HUDEP-2 (cell line): ENCODE measurements at regions not wholly inside any gene's neighbourhood (a gene's known extent, or its start where the extent isn't known, plus 50 kb on each side); places are given as distances from the start of the nearest gene placed in this dataset.

Source experiments
- DNase-seq, 76 experiments: peaks; one replicate each; lab custom pipeline; 2025; ENCODE audit not compliant: unreplicated experiment in 76 of 76; lab: John Stamatoyannopoulos, UW

- no peak for DNase-seq
Observed at GRCh38 chr6:168888786-168889345, 364.8 kb downstream of the THBS2 start.

DNA sequence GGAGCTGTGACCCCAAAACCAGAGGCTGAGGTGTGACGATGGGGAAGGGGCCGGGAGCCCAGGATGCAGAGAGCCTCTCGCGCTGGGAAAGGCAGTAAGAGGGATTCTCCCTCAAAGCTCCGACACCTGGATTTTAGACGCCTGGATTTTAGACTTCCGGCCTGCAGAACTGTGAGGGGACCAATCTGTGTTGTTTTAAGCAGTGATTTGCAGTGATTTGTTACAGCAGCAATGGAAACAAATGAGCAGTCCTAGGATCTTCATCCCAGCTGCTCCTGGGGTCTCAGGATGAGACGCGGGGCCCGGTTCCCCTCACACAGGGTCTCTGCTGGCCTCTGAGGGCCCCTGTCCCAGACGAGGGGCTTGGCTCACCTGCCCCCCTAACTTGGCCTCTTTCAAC, 365.5 kb downstream of the THBS2 start:
- DNase-seq = no peak

DNA sequence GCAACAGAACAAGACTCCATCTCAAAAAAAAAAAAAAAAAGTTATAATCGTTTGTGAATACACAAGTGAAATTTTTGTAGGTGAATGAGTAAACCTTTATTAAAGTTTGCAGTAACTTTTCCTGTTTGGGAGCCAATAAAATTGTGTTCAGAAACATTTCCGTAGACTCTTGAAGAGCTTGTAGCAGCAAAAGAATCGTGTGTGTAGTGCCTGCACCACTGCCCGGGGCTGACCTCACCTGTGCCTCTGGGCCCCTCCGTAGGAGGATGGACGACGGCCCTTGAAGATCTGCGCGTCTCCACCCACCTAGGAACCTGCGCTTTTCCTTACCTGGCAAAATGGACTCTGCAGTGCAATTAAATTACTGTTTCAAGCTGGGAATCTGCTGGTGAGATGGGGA, 366.0 kb downstream of the THBS2 start:
- no peak for DNase-seq

- DNase-seq = no peak
Observed at GRCh38 chr6:168886964-168887363, 366.7 kb downstream of the THBS2 start.

DNA sequence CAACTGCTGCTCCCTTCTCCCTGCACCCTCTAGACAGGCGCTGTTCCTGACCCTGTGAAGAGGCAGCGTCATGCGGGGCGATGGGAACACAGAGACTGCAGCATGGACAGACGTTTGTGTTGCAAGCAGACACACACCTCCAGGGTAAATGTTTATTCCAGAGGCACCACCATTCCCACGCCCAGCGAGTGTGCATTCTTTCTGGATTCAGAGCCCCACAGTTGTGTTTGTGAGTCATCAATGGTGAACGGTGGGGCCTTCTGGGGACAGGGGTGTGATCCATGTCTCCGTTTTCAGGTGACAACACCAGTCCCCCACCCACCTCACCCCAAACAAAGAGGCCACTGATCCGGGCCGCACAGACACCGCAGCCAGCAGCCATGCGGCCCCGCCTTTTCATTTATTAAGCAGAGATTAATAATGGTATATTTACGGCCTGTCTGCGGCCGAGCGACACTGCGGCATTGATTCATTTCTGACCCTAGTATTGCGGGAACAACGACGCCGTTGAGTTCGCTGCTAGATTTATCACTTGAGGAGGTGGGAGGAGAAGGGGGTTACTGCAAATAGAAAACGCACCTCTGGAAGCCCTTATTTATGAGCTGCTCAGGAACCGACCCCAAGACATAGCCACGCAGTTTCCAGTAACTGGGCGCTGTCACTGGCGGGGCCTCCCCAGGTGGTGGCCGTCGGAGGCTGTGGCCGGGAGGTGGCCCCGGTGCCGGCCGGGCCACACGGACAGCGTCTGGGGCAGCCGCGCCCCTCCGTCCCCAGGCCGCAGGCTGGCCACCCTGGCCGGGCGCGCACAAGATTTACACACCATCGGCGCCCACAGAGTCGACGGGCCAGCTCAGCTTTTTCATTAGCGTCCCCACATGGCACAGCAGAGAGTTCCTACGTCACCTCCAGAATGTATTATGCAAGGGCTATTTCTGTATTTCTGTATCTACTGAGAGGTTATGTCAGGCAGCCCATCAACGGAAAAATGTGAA, 367.6 kb downstream of the THBS2 start:
- no peak for DNase-seq

DNA sequence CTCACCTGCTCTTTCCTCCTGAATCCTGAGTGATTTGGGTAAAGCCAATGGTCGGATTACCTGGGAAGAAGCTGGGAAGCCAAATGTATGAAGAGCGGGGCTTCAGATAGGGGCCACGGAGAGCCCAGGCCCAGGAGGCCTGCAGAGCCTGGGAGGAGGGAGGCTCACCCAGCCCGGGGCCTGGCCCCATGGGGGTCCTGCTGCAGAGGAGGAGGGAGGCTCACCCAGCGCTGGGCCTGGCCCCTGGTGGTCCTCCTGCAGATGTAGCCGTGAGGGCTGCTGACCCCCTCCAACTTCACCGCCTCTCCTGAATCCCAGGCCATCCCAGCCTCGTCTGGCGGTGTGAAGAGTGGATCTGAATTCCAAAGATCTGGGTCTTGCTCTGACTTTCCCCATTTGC, 368.4 kb downstream of the THBS2 start:
- no peak for DNase-seq

GRCh38 chr6:168884646-168885086, 369.0 kb downstream of the THBS2 start:
- peak in 61 of 76 experiments; percentile 7 to 76 (median 46) for DNase-seq

DNA sequence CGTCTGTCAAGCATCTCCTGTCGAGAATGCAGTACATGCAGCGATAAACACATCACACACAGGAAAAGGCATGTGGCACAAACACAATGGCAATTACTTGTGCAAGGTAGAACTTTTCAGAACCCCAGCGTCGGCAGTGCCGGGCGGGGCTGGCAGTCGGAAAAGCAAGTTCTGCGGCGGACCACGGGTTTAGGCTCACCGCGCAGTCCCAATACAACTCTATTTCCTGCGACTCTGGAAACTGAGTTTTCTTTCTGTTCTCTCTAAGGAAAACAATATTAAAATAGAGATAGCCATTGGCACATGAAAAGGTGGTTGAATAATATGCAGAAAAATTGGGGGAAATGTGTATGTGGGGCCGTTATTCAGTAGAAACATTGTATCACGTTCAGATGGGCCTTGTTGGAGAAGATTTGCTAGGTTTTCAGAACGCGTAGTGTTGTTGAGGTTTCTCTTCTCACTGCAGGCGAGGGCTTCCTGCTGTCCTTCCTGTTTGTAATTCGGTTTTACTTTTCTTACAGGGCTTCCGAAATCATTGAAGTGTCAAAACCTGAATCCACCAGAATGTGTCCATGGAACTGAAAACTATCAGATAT, 369.5 kb downstream of the THBS2 start:
- no peak for DNase-seq

GRCh38 chr6:168883410-168884049, 370.1 kb downstream of the THBS2 start:
- no peak for DNase-seq

DNA sequence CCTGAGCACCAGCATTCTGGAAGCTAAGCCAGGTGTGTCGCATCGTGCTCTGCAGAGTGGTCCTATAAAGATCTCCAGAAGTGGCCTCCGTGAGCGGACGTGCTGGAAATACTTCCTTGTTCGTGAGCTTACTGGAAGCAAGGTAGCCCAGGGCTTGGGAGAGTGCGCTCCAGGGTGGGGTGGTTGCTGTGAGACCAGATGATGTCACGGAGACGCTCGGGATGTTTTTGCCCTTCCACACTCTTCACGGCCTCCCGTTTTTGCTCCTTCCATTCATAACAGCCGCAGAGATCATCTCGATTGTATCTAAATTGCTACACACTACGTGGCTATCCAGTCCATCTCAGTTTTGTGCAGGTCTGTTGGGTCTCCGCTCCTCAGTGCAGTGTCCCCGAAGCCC, 373.4 kb downstream of the THBS2 start:
- DNase-seq = no peak

DNA sequence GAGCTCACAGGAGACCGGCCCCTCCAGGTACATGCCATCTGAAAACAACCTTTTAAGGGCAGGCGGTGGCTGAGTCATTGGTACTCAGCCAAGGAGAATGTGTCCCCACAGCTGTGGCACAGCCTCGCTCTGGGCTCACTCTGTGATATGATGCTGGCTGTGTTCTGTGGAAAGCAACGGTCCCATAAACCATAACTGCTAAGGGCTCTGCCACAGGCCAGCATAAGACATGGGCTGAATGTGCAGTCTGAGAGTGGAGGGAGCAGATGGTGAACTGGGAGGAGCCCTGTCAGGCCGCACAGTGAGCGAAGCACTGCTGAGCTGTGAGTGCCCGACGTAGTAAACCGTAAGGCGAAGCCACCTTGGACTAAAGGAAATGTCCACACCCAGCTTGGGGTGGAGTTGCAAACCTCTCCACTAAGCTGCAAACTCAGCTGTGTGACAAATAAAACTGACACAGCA, 375.8 kb downstream of the THBS2 start:
- DNase-seq = no peak

DNA sequence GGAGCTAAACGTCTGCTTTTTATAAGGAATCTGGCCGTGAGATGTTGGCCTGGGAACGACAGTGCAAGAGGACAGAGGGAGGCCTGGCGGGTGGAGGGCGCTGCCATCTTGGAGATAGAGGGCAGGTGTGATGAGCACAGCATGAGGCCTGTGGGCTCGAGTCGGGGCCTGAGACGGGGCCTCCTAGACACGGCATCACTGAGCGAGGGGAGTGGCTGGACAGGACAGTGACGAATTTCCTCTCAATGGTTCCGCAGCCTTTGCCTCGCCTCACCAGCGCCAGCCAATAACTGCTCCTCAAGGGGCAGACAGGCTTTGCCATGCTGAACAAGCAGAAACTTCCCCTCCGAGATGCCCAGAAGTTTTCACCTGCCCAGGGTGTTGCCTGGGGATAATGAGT, 376.7 kb downstream of the THBS2 start:
- DNase-seq = no peak

DNA sequence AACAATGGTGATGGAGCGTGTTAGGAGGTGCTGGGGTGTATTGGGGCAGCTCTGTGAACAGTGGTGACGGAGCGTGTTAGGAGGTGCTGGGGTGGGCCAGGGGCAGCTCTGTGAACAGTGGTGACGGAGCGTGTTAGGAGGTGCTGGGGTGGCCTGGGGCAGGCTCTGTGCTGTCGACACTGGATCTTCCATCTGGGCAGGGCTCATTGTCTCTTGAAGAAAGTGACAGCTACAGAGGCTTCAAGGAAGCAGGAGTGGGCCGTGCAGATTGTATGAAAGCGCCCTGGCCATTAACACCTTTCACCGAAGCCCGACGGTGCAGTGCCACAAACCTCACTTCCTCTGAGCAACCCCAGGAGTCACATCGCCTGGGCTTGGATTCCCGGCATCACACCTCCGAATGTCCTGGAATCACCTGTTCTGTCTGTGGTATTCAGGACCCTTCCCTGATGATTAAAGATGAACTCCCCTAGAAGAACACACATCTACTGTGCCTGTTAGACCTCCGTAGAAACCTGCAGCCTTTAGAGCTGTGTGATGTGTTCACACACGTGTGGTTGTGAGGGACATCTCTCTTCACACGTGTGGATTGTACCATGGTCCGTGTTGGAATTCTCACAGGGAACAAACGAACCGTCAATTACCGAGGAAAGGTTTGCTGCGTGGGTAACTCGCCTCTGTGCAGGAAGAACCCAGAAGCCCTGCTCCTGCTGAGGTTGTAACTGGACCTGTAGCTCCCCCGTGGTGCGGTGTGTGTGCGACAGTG, 377.7 kb downstream of the THBS2 start:
- no peak for DNase-seq

DNA sequence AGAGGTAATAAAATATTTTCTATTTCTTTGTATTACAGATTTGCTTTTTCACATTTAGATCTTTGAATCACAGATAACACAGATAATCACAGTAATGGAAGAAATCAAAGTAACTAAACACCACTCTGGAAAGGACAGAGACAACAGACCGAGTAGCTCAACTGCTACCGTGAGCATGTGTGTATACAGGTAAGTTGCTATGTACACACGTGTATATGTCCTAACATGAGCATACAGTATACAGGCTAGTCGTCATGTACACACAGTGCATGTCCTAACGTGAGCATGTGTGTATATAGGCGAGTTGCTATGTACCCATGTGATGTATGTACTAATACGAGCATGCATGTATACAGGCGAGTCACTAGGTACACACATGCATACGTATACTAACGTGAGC, 379.0 kb downstream of the THBS2 start:
- DNase-seq = no peak

DNA sequence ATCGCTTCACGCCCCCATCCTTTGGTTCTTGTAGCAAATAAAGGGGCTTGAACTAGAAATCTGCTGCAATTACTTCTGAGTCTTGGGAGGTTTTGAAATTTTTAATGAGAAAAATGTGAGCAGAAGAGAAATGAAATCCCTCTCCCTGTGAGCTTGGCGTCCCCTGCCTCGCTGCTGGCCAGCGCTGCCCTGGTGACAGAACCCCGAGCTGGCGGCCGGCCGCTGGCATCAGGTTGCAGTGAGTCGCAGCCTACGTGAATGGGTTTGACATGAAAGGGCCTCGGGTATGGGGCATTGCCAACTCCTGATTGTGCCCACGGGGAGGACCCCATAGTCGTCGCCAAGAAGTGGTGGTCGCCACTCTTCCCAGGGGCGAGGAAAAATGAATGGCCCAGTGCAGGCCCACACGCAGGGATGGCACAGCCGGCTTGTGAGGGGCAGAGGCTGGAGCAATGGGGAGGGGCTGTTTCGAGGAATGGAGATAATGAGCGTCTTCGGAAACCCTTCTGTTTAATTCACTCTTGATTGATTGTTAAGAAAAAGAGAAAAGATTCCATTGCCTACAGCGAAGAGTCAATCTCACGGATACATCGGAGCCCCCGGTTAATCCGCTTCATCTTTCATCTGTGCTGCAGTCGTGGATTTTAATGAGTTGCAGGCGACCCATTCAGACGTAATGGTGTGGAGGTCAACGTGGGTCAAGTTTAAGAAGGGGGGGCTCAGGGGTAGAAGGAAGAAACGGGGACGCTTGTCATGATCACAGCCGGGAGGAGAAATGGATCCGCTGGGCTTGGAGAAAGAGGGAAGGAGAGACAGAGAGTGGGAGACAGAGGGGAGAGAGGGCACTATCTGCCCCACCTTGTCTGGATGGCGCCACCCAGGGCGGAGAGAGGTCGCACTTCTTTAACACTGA, 380.1 kb downstream of the THBS2 start:
- DNase-seq = no peak

GRCh38 chr6:168871642-168872315, 381.9 kb downstream of the THBS2 start:
- no peak for DNase-seq

- no peak for DNase-seq
Observed at GRCh38 chr6:168870982-168871381, 382.7 kb downstream of the THBS2 start.

DNA sequence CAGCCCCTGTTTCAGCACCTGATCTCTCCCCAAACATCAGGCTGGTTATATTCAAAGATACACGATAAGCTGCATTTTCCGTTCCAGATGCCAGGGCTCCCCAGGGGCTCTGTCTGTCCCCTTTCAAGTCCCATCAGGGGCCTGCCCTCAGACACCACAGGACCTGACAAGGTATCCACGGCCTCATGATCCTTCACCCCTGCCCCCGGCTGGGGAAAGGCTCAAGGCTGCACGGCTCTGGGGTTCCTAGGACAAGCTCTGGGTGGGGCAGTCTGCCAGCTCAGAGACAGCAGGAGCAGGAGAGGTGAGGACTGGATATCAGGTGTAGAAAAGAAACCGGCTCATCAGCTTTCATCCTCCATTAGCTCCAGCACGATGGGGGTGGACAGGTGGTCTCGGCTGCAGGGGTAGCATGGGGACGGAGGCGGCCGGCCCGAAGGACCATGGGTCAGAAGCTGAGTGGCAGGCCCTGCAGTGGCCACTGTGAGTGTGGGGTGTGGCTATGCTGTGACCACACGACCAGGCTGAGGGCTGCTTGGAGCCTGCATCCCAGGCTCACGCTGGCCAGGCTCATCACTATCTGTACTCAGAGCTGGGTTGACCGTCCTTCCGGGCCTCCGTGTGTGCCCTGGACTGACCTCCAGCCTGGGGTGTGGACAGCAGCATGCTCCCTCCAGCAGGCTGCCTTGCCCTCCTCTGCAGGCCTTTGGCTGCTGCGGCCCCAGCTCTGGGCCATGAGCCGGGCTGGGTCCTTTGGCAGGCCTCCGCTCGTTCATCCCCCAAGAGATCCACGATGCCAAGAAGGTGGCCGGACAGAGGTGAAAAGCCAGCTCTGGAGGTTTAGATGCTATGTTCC, 386.2 kb downstream of the THBS2 start:
- DNase-seq = no peak
